ENCODE measurements at regions not wholly inside any gene's neighbourhood (a gene's known extent, or its start where the extent isn't known, plus 50 kb on each side); places are given as distances from the start of the nearest gene placed in this dataset.

GRCh38 chr9:103362986-103363385 lies 367.9 kb downstream of the CYLC2 start:
- intact Hi-C loops (cut with DNase I): no loop called here
- no peak for DNase-seq (ENCODE audit: low spot score)

DNA sequence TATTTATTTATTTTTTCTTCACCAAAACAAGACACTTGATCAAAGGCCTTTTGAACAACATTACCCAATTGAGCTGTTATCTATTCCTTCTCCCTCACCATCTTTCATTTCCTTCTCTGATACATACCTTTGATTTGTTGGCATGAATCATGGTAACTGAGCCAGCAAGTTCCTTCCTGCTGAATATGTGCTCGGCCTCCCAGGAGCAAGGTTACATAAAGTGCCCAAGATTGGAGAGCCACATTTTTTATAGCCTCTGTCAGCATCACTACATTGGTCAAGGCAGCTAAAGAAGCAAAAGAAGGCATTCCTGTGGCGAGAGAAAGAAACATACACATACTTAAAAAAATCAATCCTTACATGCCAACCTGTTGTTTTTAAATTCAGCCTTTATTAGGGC lies 369.6 kb downstream of the CYLC2 start:
- intact Hi-C loops (cut with DNase I): no loop called here

DNA sequence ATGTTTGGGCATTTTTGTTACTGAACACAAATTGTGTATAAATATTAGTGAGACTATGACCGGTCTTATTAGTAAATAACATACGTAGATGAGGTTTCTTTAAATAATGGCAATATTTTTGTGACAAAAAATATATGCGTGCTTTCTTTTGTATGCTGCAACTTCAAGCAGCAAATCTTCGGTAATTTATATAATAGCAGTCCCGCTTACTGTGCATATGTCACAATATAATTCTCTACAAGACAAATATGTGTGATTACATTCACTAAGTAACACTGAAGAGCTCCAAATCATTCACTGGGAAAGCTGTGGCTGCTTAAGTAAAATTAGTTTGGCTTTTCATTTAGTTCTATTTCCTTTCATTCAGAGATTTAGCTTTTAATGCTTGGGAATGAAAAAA lies 376.0 kb downstream of the CYLC2 start:
- intact Hi-C loops (cut with DNase I): no loop called here
- no peak for DNase-seq (ENCODE audit: low spot score)

More for the DNA sequence above, 369.6 kb downstream of the CYLC2 start:
- DNase-seq (ENCODE audit: low spot score): no peak

DNA sequence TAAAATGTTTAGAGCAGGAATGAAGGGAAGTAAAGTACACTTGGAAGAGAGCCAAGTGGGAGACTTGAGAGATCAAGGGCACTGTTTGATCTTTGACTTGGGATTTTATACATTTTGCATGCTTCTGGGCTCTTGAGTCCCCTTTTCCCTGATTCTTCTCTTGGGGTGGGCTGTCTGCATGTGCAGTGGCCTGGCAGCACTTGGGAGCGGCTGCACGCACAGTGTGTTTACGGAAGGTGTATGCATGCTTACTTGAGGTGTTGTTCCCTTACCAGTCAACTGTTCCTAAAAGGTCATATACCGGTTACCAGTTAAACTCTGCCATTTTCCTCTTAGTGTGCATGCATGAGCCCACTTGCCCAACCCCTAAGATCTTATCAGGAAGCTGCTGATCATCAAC lies 377.7 kb downstream of the CYLC2 start:
- no peak for DNase-seq (ENCODE audit: low spot score)
- intact Hi-C loops (cut with DNase I): no loop called here

- intact Hi-C loops (cut with DNase I): no loop called here
- no peak for DNase-seq (ENCODE audit: low spot score)
These were observed 382.5 kb downstream of the CYLC2 start for GRCh38 chr9:103377667-103378066.

DNA sequence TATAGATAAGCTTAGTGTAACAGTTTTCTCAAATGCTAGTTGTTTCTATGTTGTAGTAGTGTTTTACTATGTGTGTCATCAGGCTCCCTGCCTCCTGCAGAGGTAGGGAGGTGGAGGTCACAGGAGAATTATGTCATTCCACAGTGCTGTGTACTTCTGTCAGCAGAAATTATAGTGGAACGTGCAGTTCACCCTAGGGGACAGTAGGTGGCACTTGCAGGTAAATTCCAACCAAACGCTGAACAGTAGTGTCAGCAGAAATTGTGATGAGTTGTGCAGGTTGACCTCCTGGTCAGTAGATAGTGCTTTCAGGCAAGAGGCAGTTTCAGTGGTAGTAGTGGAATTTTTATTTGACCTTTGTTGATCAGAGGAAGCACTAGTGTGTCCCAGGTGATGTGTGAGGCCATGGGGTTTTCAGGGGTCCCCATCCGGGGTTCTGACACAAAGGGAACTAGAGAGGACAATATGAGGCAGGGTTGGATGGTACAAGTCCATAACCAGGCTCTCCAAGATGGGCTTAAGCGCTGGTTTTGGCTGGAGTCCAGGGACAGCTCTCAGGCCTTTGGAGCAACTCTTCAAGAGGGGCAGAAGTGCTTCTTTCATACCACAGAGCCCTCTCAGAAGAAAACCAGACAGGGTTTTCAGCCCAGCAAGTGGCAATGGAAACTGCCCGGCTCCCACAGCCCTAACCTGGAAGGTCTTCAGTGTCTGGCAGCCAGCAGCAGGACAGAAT lies 402.9 kb downstream of the CYLC2 start:
- DNase-seq (ENCODE audit: low spot score): no peak
- intact Hi-C loops (cut with DNase I): no loop called here

DNA sequence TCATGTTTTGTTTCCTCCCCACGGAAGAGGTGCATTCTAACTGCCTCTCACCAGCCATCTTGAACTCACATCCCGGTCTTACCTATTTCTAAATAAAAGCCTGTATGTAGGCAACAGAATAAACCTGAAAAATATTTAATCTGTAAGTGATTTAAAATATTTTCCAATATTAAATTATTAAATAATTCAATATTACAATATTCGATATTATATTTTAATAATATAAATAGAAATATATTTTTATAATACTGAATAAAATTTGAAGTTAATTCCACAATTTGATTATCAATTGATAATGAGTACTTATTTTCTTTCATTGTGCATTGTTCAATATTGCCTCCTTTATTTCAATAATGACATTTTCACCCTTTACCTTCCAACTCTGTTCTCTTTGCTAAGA lies 404.4 kb downstream of the CYLC2 start:
- DNase-seq (ENCODE audit: low spot score): no peak
- intact Hi-C loops (cut with DNase I): no loop called here

DNA sequence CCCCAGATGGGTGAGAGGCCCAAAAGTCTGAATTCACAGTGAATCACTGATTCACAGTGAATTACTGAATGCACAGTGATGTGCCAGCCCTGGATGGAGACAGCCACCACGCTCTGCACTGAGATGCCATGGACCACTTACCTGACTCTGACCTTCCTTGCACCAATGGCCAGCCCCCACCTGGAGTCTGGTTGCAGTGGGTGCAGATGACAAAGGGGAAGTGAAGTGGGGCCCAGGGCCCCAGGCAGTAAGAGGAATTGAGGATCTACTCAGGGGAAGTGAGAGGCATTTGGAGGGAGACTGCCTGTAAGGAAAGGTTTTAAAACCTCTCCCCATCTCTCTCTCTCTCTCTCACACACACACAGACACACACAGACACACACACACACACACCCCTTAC lies 412.1 kb downstream of the CYLC2 start:
- intact Hi-C loops (cut with DNase I): no loop called here
- DNase-seq (ENCODE audit: low spot score): no peak

GRCh38 chr9:103410059-103410458 lies 414.9 kb downstream of the CYLC2 start:
- DNase-seq (ENCODE audit: low spot score): no peak
- intact Hi-C loops (cut with DNase I): no loop called here

DNA sequence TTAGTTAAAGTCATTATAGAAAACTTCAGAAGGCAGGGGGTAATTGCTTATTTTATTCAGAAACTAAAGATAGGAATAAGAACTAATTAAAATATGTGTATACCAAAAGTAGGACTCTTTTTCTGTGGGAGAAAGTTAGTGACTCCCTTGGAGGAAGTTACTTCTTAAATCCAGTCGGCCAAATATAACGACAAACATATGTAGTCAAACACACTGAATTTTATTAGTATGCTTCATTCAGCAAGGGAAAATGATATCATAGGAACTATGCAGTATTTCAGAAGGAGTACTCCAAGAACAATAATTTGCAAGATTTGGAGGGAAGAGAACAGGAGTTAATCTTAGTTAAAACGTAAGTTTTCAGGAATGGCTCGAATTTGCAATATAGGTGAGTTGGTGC lies 432.6 kb downstream of the CYLC2 start:
- intact Hi-C loops (cut with DNase I): no loop called here

DNA sequence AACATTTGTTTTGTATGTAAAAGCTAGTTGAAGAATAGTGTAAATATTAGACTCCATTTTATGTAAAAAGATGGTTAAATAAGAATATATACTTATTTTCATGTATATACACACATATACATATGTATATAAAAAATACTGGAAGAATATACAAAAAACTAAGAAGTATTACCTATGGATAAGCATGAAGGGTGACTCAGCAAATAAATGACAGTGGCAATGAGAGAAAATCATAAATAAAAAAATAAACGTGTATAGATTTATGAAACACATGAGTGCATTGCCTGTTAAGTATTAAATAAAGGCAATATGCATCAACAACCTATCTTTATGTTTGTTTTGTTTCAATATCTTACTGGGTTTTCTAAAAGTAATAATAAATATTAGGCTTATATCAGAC lies 435.3 kb downstream of the CYLC2 start:
- intact Hi-C loops (cut with DNase I): no loop called here
- no peak for DNase-seq (ENCODE audit: low spot score)

More for the DNA sequence above, 432.6 kb downstream of the CYLC2 start:
- no peak for DNase-seq (ENCODE audit: low spot score)

DNA sequence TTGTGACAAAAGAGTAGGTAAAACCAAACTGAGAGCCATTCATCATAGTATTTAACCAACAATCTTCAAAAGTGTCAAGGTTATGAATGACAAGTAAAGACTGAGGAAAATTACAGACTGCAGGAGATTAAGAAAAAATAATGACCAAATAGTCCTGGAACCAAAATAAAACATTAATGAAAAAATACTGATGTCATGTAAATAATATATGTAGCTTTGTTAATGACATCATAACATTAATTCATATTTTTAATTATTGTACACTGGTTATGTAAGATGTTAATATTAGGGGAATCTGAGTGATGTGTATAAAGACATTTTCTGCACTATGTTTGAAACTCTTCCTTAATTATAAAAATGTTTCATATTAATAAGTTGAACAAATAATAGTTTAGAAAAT lies 436.7 kb downstream of the CYLC2 start:
- DNase-seq (ENCODE audit: low spot score): no peak
- intact Hi-C loops (cut with DNase I): no loop called here

- no peak for DNase-seq (ENCODE audit: low spot score)
- intact Hi-C loops (cut with DNase I): no loop called here
These were observed 449.0 kb downstream of the CYLC2 start for GRCh38 chr9:103444176-103444575.

DNA sequence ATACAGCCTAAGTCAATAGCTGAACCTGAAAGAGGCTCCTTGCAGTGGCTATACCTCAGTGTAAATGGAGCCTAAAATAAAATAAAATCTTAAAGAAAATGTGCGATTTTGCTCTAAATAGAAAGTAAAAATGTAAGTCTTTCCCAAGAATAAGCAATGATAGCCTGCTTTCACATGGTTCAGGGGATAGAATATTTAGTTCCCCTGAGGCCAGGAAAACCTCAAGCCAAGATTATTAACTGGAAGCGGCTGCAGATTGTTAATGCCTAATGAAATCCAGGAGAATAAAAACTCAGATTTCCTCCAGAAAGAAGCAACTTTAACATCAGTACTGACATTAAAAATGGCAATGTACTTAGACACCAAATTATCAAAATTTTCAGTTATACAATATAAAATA lies 463.7 kb downstream of the CYLC2 start:
- no peak for DNase-seq (ENCODE audit: low spot score)
- intact Hi-C loops (cut with DNase I): no loop called here

DNA sequence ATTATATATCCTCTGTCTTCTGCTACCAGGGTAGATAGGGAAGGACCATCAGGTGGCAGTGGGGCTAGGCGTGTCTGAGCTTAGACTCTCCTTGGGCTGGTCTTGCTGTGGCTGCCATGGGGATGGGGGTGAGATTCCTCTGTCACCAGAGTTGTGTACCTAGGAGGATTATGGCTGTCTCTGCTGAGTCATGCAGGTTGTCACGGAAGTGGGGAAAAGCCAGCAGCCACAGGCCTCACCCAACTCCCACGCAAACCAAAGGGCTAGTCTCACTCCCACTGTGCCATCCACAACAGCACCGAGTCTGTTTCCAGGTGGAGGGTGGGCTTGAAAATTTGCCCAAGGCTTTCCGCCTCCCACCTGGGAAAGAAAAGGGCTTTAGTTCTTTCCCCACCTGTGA lies 476.1 kb downstream of the CYLC2 start:
- DNase-seq (ENCODE audit: low spot score): no peak
- intact Hi-C loops (cut with DNase I): loop anchor here (10.0 kb wide), 1 partner anchor 64 kb away; no protein-coding TSS in a partner anchor

- DNase-seq (ENCODE audit: low spot score): no peak
- intact Hi-C loops (cut with DNase I): loop anchor here (10.0 kb wide), 1 partner anchor 61 kb away; no protein-coding TSS in a partner anchor
These were observed 479.0 kb downstream of the CYLC2 start for GRCh38 chr9:103474156-103474555.

- intact Hi-C loops (cut with DNase I): no loop called here
- DNase-seq (ENCODE audit: low spot score): no peak
These were observed 488.5 kb downstream of the CYLC2 start for GRCh38 chr9:103483471-103484096.

GRCh38 chr9:103485138-103485537 lies 490.0 kb downstream of the CYLC2 start:
- intact Hi-C loops (cut with DNase I): no loop called here
- no peak for DNase-seq (ENCODE audit: low spot score)

DNA sequence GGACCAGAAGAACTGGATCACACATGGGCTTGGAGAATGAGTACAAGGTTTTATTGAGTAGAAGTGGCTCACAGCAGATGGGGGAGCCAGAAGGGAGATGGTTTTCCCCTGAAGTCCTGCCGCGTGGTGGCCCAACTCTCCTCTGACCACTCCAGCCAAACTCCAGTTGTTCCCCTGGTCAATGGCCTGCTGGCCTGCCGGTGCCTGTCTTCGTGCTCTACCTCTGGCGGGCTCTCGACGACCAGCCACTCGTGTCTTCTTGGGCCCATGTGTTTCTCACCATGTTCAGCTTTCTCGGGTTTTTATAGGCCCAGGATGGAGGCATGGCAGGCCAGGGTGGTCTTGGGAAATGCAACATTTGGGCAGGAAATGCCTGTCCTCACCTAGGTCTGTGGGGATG lies 519.6 kb downstream of the CYLC2 start:
- no peak for DNase-seq (ENCODE audit: low spot score)
- intact Hi-C loops (cut with DNase I): no loop called here

DNA sequence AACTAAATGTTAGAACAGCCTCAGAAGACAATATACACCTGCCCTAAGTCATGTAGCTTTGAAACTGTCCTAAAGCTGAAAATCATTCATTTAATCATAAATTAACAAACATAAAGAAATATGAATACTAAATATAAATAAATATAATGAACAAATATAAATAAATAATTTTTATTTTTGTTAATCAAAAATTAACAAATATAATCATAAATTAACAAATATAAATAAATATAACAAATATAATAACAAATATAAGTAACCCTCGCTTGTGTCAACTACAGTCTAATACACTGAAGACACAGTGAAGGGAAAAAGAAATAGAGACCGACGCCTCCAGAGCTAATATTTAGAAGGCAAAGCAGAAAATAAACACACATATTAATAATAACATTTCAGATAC lies 527.3 kb downstream of the CYLC2 start:
- intact Hi-C loops (cut with DNase I): no loop called here
- no peak for DNase-seq (ENCODE audit: low spot score)

GRCh38 chr9:103530934-103531333 lies 535.8 kb downstream of the CYLC2 start:
- no peak for DNase-seq (ENCODE audit: low spot score)
- intact Hi-C loops (cut with DNase I): loop anchor here (10.0 kb wide), 1 partner anchor 56 kb away; no protein-coding TSS in a partner anchor

All from cardiac septum (tissue), 1 donor.